ENCODE measurements at regions not wholly inside any gene's neighbourhood (a gene's known extent, or its start where the extent isn't known, plus 50 kb on each side); places are given as distances from the start of the nearest gene placed in this dataset.
A peak's percentile ranks its signal among the peaks of the same experiment; 100 is the strongest.

GRCh38 chr10:110414548-110415309 lies 83.0 kb upstream of the DUSP5 start:
- peak; percentile 84 for DNase-seq (ENCODE audit: low read depth)

DNA sequence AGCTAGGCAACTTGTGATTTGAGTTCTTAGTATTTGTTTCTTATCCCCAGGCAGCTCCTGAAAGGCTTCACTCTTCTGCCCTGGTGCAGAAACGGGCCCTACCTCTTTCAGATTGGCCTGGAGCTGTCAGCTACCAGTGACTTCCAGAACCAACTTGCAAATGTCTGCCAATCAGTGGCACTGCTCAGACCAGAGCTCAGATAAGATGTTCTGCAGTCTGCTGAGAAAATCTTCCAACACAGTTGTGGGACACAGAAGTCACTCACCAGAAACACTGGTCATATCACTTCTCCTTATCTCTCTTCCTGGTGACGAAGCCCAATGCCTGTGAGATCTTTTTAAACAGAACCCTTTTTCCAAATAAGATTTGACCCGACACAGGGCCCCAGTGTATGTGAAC lies 81.9 kb upstream of the DUSP5 start:
- DNase-seq (ENCODE audit: low read depth) = no peak

DNA sequence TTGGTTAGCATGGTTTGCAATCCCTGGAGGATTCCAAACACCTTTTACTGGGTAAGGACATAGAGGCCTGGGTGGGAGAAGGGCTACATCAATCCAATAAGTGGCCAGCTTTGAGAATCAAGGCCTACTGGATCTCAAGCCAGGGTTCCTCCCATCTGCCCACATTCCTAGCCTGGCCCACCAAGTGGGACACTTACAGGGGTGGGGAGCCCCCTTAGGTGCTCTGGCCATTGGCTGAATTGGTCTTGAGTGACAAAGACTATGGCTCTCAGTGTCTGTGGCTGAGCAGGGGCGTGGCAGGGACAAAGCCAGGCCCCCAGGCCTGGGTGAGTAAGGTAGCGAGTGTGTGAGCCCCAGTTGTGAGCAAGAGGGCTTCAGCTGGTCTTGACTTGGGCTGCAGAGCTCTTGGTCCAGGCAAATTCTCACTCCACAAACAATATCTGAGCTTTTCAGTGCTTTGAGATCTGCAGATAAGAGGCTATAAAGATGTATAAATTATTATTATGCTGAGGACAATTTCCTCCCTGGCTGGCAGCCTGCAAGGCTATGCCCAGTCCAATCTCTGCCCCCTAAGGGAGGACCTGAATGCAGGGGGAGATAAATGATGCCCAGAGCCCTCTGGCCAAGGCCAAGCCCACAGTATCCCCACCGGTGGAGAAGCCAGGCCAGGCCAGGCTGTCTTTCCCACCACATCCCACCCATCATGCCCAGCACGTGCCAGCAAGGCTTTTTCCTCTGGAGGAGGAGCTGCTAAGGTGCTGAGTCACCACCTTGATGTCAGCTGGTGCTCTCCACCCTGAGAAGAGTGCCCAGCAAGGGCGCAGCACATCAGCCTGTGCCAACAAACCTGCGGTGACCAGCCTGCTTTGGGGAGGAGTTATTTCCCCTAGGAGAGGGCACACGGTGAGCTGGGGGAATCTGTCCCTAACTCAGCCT lies 80.7 kb upstream of the DUSP5 start:
- DNase-seq (ENCODE audit: low read depth) = no peak

DNA sequence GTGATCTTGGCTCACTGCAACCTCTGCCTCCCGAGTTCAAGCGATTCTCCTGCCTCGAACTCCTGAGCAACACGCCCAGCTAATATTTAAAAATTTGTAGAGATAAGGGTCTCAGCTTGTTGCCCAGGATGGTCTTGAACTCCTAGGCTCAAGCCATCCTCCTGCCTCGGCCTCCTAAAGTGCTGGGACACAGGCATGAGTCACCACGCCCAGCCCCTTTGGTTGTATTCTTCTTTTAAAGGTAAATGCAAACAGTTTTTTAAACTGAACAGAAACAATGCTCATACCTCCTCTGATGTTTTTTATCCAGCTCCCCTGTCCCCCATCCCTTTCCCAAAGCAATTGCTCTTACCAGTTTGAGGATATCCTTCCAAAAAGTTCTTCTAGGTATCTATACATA lies 79.5 kb upstream of the DUSP5 start:
- no peak for DNase-seq (ENCODE audit: low read depth)

DNA sequence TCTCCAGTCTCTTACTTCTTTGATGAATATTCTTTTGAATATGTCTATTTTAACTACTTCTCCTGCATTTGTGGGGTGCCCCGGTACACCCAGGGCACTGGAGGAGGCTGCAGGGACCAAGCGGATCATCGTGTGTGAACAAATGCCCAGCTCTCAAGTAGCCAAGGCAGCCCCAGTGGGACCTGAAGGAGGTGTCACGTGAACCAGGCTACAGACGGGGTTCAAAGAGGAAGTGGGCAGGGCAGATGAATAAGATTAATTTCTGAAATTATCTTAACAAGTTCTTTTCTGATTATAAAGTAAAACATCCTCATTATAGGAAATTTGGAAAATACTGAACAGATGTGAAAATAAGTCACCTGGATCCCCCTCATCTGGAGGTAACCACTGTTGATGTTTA lies 78.4 kb upstream of the DUSP5 start:
- DNase-seq (ENCODE audit: low read depth) = no peak

DNA sequence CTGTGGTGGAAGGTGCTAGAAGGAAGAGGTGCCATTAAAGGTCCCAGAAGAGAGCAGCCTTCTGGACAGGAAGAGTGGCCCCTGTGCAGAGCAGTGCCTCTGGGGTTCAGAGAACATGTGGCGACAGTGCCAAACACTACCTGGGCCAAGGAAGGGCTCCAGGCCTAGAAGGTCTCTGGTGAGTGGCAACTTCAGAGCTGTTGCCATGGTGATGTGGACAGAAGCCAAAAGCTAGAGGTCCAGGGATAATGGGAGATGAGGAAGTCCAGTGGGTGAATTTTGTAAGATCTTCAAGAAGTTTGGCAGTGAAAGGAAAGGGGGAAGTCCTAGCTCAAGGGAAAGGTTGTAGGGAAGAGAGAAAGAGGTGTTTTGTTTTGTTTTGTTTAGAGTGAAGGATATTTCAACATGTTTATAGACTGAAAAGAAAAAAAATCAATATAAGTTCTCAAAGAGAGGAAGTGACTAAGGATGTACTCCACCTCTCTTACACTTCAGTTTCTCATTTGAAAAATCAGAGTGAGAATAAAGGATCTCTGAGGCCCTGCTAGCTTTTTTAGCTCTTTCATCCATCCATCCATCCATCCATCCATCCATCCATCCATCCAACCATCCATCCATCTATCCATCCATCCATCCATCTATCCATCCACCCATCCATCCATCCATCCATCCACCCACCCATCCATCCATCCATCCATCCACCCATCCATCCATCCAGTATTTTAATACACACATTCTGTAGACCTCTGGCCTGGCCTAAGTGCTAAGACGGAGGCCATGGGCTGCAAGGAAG lies 77.1 kb upstream of the DUSP5 start:
- DNase-seq (ENCODE audit: low read depth) = no peak

DNA sequence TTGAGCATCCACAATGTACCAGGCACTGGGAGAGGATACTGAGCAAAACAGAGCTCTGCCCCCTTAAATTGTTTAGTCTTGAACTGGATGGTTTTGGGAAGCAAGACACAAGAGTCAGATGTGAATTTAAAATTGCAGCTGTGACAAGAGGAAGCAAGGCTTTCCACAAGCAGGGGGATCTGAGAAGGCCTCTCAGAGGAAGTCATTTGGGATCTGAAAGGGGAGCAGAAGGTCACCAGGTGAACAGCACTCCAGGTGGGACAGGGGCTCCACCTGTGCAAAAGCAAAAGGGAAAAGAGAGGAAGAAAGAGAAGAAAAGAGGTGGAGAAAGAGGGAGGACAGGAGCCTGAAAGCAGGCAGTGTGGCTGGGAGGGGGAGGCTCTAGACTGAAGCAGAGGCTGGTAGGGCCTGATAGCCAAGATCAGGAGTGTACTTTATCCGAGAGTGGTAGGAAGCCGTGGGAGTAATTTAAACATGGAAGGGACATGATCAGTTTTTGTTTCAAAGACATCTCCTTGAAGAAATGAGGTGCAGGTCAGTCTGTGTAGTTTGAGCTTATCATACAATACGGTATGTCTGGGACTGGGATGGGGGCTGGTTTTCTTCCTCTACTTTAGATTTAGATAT lies 76.1 kb upstream of the DUSP5 start:
- no peak for DNase-seq (ENCODE audit: low read depth)

DNA sequence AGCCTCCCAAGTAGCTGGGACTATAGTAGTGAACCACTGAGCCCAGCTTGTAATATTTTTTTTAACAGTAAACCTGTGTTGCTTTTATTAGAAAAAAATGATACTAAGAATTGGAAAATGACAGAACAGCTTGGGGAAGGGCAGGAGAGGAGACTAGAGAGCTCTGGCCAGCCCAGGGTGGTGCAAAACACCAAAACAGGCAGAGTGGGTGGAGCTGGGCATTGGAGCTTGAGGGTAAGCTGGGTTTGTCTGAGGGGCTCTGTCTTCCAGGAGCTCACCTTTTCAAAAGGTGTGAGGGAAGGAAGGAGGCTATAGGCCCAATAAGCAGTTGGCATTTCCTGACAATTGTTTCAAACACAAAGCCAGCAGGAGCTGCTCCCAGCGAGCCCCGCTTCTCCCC lies 75.2 kb upstream of the DUSP5 start:
- DNase-seq (ENCODE audit: low read depth) = no peak

GRCh38 chr10:110423650-110424049 lies 74.1 kb upstream of the DUSP5 start:
- DNase-seq (ENCODE audit: low read depth) = no peak

DNA sequence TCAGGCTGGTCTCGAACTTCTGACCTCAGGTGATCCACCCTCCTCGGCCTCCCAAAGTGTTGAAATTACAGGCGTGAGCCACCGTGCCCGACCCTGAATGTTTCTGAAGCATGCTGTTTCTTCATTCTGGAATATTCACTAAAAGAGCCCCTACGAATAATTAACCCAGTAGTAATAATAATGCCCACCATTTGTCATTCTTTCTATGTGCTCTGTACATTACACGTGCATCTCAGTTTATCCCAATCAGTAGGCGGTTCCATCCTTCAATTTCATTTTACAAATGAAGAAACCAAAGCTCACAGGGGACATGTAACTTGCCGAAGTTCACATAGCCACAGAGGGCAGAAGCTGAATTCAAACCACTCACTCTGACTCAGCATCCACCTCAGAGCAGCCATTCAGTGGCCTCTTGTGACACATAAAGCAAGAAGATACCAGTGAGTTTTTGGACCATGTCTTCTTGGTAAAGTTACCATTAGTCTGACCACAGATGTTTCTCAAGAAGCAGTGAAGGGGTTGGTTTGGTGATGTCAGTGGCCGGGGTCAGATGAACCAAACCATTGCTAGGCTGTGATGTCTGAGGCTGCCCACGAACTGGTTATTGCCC lies 71.9 kb upstream of the DUSP5 start:
- DNase-seq (ENCODE audit: low read depth) = peak; percentile 14

DNA sequence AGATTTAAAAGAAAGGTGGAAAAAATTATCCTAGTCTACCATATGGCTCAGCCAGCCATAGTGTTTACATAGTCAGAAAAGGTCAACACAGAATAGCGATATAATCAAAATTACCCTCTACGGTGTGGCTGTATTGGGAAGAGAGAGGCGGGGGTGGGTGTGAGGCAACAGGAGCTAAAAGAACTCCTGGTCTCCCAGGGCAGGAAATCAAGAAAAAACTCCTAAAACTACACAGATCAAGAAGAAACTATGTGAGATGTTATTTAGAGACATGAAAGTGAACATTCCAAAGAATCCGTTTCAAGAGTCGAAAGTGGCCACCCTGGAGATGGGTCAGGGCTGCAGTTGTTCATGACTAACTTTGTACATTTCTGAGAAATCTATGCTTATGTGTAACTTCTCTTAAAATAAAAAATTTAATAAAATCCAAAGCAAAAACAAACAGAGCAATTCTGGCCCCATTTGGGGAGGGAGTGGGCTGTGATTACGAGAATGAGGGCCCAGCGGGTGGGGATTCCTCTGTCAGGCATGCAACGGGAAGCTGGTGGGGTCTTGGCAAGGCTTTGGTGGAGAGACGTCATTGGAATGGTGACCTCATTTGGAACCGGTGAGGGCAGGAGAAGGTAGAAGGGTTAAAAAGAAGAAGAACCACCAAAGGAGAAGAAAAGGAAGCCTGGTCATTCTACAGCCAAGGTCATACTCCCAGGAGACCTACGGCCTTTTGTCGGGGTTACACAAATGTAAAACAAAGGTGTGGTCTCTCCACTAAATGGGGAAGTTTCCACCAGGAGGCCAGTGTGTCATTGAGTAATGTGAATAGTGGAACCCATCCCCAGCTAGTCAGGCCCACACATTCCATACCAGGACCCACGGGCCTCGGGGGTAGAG lies 71.2 kb upstream of the DUSP5 start:
- DNase-seq (ENCODE audit: low read depth) = no peak

GRCh38 chr10:110429301-110429700 lies 68.4 kb upstream of the DUSP5 start:
- DNase-seq (ENCODE audit: low read depth) = no peak

DNA sequence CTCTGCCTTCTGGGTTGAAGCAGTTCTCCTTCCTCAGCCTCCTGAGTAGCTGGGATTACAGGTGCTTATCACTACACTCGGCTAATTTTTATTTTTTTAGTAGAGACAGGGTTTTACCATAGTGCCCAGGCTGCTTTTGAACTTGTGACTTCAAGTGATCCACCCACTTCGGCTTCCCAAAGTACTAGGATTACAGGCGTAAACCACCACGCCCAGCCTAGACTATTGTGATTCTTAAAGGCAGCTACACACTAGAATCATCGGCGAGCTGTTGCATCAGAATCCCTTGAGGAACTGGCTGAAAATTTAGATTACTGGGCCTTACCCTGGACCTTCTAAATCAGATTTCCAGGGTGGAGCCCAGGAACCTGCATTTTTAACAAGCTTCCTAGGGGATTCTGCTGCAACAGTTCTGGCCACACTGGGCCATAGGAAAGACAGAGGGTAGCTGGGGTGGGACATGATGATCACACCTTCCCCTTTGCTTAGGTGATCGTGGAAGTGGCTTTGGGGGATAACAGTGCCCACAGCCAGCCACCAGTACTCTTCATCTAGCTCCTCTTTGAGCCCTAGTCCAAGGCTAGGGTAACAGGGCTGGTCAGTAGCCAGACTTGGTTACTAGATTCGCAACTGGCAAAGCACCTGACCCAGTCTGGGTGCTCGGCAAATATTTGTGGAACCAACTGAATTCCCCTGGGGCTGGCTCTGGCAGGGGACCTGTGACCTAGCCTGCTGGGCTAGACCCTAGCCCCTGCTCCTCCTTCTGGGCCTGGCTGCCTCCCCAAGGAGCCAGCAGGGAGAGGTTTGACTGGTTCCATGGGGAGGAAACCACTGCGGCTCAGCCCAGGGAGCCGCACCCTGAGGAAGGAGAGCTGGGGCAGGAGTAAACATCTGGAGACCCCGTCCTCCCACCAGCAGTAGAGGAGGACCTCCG lies 67.1 kb upstream of the DUSP5 start:
- no peak for DNase-seq (ENCODE audit: low read depth)

DNA sequence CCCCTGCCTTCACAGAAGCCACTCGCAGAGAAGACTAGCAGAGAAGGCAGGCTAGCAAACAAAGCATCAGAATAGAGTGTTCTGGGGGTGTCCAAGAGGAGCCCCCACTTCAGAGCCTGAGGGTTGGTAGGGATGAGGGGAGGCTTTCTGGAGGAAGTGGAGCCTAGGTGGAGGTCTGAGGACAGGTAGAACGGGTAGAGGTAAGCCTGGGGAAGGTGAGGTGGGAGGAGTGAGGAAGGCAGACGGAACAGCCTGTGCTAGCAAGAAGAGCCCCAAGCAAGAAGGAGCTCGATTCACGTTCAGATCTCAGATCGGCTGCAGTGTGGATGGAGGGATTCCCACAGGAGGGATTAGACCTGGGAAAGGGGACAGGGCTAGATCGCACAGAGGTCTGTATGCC lies 66.0 kb upstream of the DUSP5 start:
- DNase-seq (ENCODE audit: low read depth) = no peak

GRCh38 chr10:110432084-110432483 lies 65.6 kb upstream of the DUSP5 start:
- DNase-seq (ENCODE audit: low read depth) = no peak

GRCh38 chr10:110432814-110433565 lies 64.7 kb upstream of the DUSP5 start:
- no peak for DNase-seq (ENCODE audit: low read depth)

- DNase-seq (ENCODE audit: low read depth) = no peak
Measured at GRCh38 chr10:110433740-110434139, 64.0 kb upstream of the DUSP5 start.

GRCh38 chr10:110434489-110435096 lies 63.1 kb upstream of the DUSP5 start:
- DNase-seq (ENCODE audit: low read depth) = no peak
